ENCODE measurements at regions not wholly inside any gene's neighbourhood (a gene's known extent, or its start where the extent isn't known, plus 50 kb on each side); places are given as distances from the start of the nearest gene placed in this dataset.
"Not testable (repeated sequence)": the region's sequence is repeated elsewhere in the genome, so short reads cannot be mapped to it uniquely, and the experiment has no call there.

DNA sequence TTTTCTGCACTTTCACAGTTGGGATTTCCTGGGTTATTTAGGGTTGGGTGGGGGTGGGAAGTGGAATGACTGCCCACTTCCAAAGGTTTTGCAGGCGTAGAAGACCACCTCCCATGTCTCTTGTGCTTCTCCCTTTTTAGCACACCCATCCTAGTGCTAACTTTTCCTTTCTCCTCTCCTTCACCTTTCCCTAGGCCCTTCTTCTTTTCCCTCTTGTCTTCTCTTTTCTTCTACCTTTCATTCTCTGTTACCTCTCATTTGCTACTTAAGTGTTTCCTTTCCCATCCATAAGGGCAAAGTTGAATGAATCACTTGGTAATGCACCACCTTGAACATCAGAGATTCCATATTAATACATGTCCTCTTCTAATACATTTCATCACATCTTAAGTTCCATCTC, 105.0 kb upstream of the ZNF184 start:
- no peak overlapping the region for H3K4me3 Mint-ChIP-seq
- intact Hi-C loops (cut with micrococcal nuclease), result no loop called here

DNA sequence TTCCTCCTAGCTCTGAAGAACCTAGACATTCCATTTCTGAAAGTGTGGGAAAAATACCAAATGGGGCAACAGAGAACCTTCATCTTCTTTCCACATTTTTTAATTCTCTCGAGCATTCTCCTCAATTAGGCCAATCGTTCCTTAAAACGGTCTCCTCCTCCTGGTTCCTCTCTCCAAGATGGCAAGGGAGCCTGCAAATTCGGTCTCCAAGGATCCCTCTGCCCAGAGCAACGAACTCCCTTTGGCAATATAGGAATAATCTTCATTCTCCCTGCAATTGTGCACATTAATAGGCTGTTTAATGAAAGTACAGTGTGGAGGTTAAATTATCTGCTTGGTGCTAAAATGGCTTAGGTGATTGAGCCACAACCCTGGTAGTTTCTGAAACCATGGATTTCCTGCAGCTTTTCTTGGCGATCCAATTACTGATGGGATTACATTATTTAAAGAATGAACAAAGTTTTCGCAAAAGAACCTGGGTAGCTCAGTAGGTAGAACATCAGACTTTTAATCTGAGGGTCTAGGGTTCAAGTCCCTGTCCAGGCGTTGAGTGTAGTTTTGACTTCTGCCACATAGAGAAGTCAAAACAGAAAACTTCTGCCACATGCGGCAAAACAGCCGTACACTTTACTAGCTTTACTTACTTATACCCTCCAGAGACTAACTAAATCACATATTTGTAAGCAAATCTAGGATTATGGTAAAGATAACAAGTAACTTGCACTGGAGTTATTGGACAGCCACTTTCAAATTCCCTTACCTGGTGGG, 102.9 kb upstream of the ZNF184 start:
- Mint-ChIP-seq H3K36me3 (ENCODE audit: low read depth) (no peaks in the 10 kb centered on the region), H3K4me1 (no peaks in the 10 kb centered on the region), H3K27ac (no peak overlapping the region), H3K4me3 (no peak overlapping the region), H3K27me3 (peaks cover 17% of the 10 kb centered on the region), H3K9me3 (no peaks in the 10 kb centered on the region)
- intact Hi-C loops (cut with micrococcal nuclease), result no loop called here
- DNase-seq, result no peak

More for the DNA sequence above, 105.0 kb upstream of the ZNF184 start:
- H3K9me3 Mint-ChIP-seq, result no peaks in the 10 kb centered on the region
- no peaks in the 10 kb centered on the region for H3K36me3 Mint-ChIP-seq (ENCODE audit: low read depth)
- H3K27me3 Mint-ChIP-seq, result peaks cover 25% of the 10 kb centered on the region
- H3K27ac Mint-ChIP-seq, result no peak overlapping the region
- DNase-seq, result no peak
- no peaks in the 10 kb centered on the region for H3K4me1 Mint-ChIP-seq

DNA sequence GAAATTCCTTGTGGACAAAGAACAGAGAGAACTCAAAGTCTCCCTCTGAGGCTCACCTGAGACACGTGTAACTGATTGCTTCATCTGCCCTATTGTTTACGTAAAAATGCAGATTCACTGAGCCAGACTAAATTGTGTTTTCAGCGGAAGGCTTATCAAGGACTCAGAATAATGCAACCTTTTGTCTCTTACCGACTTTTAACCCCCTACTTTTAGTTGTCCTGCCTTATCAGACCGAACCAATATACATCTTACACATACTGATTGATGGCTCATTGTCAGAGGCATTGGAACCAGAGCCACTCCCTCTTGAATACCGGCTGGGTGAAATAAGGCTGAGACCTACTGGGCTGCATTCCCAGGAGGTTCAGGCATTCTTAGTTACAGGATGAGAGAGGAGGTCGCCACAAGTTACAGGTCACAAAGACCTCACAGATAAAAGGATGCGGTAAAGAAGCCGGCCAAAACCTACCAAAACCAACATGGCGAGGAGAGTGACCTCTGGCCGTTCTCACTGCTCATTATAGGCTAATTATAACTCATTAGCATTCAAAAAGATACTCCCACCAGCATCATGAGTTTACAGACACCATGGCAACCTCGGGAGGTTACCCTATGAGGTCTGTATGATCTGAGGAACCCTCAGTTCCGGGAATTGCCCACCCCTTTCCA, 95.5 kb upstream of the ZNF184 start:
- no peak overlapping the region for H3K27ac Mint-ChIP-seq
- no peak overlapping the region for H3K4me3 Mint-ChIP-seq
- H3K27me3 Mint-ChIP-seq, result peaks cover 48% of the 10 kb centered on the region
- H3K9me3 Mint-ChIP-seq, result peaks cover 6% of the 10 kb centered on the region
- H3K36me3 Mint-ChIP-seq (ENCODE audit: low read depth), result peaks cover 2% of the 10 kb centered on the region
- peaks cover 4% of the 10 kb centered on the region for H3K4me1 Mint-ChIP-seq
- intact Hi-C loops (cut with micrococcal nuclease), result no loop called here
- DNase-seq, result no peak

DNA sequence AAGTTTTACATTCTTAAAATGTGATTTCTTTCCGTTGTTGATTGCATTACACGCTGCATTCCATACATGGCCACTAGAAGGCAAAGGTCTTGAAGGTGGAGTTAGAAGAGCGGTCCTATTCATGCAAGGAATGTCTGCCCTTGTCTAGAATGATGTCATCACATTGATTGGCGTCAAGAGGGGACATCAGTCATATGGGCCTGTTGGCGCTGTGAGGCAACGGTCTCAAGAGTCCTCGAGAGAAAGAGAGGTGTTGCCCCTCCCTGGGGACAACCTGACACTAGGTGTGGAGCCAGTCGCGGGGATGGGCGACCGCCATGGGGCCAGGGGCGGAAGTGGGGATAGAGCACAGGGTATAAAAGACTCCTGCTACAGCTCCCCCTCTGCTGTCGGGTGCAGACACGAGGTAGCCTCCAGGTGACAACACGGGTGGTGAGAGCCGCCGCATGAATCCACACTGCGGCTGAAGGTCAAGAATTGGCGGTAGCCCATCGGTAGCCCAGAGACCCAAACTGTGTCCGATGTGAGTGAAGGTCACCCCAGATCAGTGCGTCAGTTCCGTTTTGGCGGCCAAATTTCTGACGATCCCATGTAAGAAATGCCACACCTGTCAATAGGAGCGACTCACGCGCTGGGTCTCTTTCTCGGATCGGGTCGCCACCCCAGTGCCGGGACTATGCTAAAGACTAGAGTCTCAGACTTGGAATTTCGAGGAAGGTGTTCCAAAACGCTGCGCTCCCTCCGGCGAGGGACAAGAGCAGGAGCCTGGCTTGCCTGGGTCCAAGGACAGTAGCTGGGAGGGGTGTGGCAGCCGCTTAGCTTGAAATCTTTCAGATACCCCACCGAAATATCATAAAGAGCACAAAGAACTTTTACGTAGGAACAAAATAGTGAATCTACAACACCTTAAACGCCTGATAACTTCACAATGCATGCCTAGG, 93.2 kb upstream of the ZNF184 start:
- H3K27ac Mint-ChIP-seq, result no peak overlapping the region

DNA sequence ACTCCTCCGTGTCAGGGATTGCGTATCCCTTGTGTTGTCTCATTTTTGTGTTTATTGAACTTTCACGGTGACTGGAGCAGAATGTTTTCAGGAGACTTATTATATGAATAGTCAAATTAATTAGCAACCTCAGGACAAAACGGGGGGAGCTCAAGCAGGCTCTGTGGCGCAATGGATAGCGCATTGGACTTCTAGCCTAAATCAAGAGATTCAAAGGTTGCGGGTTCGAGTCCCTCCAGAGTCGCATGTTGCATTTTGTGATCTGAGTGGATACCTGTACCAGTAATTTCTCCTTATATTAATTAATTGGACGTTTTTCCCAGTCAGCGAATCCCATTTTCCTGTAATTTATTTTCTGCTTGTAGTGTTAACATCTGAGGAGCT, 89.1 kb upstream of the ZNF184 start:
- H3K9me3 Mint-ChIP-seq, result peaks cover 21% of the 10 kb centered on the region
- no peak overlapping the region for H3K27ac Mint-ChIP-seq
- intact Hi-C loops (cut with micrococcal nuclease), result no loop called here
- DNase-seq, result no peak
- H3K4me1 Mint-ChIP-seq, result peaks cover 7% of the 10 kb centered on the region
- H3K27me3 Mint-ChIP-seq, result peaks cover 73% of the 10 kb centered on the region
- no peak overlapping the region for H3K4me3 Mint-ChIP-seq
- H3K36me3 Mint-ChIP-seq (ENCODE audit: low read depth), result peaks cover 5% of the 10 kb centered on the region

More for the DNA sequence above, 93.2 kb upstream of the ZNF184 start:
- peaks cover 10% of the 10 kb centered on the region for H3K9me3 Mint-ChIP-seq
- intact Hi-C loops (cut with micrococcal nuclease), result no loop called here
- peaks cover 4% of the 10 kb centered on the region for H3K4me1 Mint-ChIP-seq
- peaks cover 2% of the 10 kb centered on the region for H3K36me3 Mint-ChIP-seq (ENCODE audit: low read depth)
- H3K4me3 Mint-ChIP-seq, result no peak overlapping the region
- peaks cover 62% of the 10 kb centered on the region for H3K27me3 Mint-ChIP-seq
- DNase-seq, result no peak

DNA sequence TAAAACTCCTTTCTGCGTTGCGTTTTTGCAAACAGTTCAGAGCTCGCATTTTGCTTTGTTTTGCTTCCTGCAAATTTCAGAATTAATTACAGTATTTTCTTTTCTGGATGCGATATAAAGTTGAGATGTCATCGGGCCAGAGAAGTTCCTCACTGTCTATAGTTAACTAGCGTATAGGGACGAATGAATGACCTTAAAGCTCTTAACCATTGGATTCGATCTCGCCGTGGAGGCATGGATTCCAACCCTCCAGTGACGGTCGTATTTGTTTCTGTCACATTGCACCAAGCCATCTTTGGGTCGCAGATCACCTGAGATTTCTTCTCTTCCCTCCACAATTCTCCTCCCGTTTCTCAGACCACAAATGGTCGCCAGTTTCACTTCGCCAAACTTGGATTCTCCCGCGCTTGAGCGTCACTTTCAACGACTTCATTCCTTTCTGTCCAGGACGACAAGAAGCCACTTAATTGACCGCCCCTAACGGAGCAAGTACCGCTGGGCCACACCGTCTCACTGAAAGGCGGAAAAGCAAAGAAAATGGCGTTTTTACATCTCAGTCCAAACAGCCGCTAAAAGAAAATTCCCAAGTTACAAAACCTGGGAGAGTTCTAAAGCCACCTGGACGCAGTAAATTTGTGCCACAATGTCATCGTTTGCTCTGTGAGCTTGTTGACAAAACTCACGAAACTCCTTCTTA, 85.3 kb upstream of the ZNF184 start:
- intact Hi-C loops (cut with micrococcal nuclease), result loop anchor here (2.0 to 5.0 kb wide), 3 partner anchors 113 to 1254 kb away; no protein-coding TSS in a partner anchor
- no peak overlapping the region for H3K27ac Mint-ChIP-seq
- peaks cover 6% of the 10 kb centered on the region for H3K4me1 Mint-ChIP-seq
- peak overlapping the region; percentile 63 for H3K4me3 Mint-ChIP-seq
- H3K9me3 Mint-ChIP-seq, result peaks cover 18% of the 10 kb centered on the region
- no peak for DNase-seq
- H3K27me3 Mint-ChIP-seq, result peaks cover 70% of the 10 kb centered on the region
- H3K36me3 Mint-ChIP-seq (ENCODE audit: low read depth), result peaks cover 5% of the 10 kb centered on the region

DNA sequence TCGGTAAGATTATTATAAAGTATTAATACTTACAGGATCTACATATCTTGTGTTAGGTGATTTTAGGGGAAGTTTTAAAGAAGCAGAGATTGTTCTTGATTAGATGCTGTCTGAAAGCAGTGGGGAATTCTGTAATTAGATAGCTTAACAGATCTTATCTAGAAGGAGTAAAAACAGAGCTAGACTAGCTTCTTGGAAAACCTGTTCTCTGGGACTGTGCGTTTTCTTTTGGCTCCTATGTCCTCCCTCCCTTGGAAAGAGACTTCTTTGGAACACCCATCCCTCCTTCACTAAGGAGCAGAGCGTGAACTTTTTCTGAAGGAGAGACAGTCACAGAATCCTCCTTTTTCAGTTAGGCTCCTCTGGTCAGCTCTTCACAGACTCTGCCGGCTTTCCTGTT, 83.5 kb upstream of the ZNF184 start:
- H3K36me3 Mint-ChIP-seq (ENCODE audit: low read depth), result peaks cover 5% of the 10 kb centered on the region
- H3K4me3 Mint-ChIP-seq, result no peak overlapping the region
- peaks cover 70% of the 10 kb centered on the region for H3K27me3 Mint-ChIP-seq
- no peak for DNase-seq
- intact Hi-C loops (cut with micrococcal nuclease), result loop anchor here (5.0 kb wide), 2 partner anchors 259 to 1256 kb away; no protein-coding TSS in a partner anchor
- no peak overlapping the region for H3K27ac Mint-ChIP-seq
- peaks cover 12% of the 10 kb centered on the region for H3K4me1 Mint-ChIP-seq
- peaks cover 18% of the 10 kb centered on the region for H3K9me3 Mint-ChIP-seq

DNA sequence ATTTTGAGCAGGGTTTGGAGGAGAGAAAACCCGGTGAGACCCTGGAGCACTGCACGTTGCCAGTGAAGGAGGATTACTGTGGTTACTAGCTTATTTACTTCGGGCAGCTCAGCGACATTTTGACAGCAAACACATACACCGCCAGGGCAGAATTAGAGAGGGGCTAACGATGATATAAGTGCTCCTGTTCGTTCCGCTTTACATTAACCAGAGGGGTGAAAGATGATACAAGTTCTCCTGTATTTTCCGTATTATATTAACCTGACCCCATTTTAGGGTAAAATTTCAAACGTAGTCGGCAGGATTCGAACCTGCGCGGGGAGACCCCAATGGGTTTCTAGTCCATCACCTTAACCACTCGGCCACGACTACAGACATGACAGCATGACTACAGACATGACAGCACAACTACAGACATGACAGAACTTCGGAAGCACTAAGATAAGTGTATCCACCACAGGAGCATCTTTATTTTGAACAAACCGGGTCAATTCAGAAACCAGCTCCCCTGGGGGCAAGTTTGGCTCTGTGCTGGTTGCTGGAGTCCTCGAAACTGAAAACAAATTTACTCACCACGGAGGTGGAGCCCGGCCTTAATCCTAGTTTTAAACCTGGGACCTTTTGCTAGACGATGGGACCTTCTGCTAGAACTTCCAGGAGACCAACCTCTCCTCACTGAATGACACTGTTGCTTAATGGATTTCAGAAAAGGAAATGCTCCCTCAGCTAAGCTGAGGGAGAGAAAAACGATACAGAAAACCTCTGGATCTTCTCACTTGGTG, 80.4 kb upstream of the ZNF184 start:
- H3K4me1 Mint-ChIP-seq, result peaks cover 12% of the 10 kb centered on the region
- peak overlapping the region; percentile 50 for H3K4me3 Mint-ChIP-seq
- H3K27ac Mint-ChIP-seq, result no peak overlapping the region
- peaks cover 11% of the 10 kb centered on the region for H3K9me3 Mint-ChIP-seq
- intact Hi-C loops (cut with micrococcal nuclease), result no loop called here
- DNase-seq, result peak; percentile 70
- H3K36me3 Mint-ChIP-seq (ENCODE audit: low read depth), result peaks cover 4% of the 10 kb centered on the region
- peaks cover 62% of the 10 kb centered on the region for H3K27me3 Mint-ChIP-seq

DNA sequence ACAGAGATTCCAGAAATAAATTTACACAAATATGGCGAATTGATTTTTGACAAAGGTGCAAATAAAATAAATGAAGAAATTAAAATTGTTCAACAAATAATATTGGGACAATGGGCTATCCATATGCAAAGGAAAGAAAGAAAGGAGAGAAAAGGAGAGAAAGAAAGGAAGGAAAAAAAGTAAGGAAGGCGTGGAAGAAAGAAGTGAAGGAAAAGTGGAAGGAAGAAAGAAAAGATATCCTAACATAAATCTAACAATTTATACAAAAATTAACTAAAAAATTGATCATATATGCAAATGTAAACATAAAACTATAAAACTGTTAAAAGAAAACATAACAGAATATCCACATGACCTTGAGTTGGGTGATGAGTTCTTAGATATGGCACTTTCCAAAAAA, 78.7 kb upstream of the ZNF184 start:
- H3K9me3 Mint-ChIP-seq, result peaks cover 17% of the 10 kb centered on the region
- no peak overlapping the region for H3K27ac Mint-ChIP-seq
- intact Hi-C loops (cut with micrococcal nuclease), result no loop called here
- DNase-seq, result no peak
- peaks cover 63% of the 10 kb centered on the region for H3K27me3 Mint-ChIP-seq
- peak overlapping the region; percentile 35 for H3K4me3 Mint-ChIP-seq
- H3K36me3 Mint-ChIP-seq (ENCODE audit: low read depth), result peaks cover 7% of the 10 kb centered on the region
- H3K4me1 Mint-ChIP-seq, result peaks cover 9% of the 10 kb centered on the region

DNA sequence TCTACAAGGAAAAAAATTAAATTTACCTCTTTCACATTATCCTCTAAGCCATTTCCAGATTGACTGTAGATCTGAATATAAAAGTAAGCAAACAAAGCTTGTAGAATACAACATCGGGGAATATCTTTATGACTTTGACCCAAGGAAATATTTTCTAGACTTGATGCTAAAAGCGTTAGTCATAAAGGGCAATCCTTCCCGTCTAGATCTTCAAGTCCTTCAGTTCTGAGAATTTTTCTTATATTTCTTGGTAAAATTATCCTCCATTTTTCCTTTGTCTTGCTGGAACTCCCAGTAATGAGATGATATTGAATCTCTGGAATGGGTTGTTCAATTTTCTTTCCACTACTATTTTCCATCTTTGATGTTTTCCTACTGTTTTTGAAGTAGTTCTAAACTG, 77.8 kb upstream of the ZNF184 start:
- peaks cover 9% of the 10 kb centered on the region for H3K4me1 Mint-ChIP-seq
- H3K27me3 Mint-ChIP-seq, result peaks cover 63% of the 10 kb centered on the region
- H3K4me3 Mint-ChIP-seq, result no peak overlapping the region
- H3K27ac Mint-ChIP-seq, result no peak overlapping the region
- DNase-seq, result no peak
- H3K9me3 Mint-ChIP-seq, result peaks cover 24% of the 10 kb centered on the region
- peaks cover 7% of the 10 kb centered on the region for H3K36me3 Mint-ChIP-seq (ENCODE audit: low read depth)
- intact Hi-C loops (cut with micrococcal nuclease), result no loop called here

DNA sequence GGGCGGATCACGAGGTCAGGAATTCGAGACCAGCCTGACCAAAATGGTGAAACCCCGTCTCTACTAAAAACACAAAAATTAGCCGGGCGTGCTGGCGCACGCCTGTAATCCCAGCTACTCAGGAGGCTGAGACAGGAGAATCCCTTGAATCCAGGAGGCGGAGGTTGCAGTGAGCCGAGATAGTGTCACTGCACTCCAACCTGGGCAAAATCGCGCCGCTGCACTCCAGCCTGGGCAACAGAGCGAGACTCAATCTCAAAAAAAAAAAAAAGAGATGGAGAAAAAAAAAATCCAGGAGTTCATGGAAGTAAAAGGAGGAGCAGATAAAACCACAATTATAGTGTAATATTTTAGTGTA, 76.3 kb upstream of the ZNF184 start:
- H3K27ac Mint-ChIP-seq; H3K36me3 Mint-ChIP-seq (ENCODE audit: low read depth); DNase-seq; H3K4me3 Mint-ChIP-seq; intact Hi-C loops (cut with micrococcal nuclease): not testable (repeated sequence)
- Mint-ChIP-seq H3K27me3 (peaks cover 74% of the 10 kb centered on the region), H3K9me3 (peaks cover 36% of the 10 kb centered on the region), H3K4me1 (peaks cover 20% of the 10 kb centered on the region)

DNA sequence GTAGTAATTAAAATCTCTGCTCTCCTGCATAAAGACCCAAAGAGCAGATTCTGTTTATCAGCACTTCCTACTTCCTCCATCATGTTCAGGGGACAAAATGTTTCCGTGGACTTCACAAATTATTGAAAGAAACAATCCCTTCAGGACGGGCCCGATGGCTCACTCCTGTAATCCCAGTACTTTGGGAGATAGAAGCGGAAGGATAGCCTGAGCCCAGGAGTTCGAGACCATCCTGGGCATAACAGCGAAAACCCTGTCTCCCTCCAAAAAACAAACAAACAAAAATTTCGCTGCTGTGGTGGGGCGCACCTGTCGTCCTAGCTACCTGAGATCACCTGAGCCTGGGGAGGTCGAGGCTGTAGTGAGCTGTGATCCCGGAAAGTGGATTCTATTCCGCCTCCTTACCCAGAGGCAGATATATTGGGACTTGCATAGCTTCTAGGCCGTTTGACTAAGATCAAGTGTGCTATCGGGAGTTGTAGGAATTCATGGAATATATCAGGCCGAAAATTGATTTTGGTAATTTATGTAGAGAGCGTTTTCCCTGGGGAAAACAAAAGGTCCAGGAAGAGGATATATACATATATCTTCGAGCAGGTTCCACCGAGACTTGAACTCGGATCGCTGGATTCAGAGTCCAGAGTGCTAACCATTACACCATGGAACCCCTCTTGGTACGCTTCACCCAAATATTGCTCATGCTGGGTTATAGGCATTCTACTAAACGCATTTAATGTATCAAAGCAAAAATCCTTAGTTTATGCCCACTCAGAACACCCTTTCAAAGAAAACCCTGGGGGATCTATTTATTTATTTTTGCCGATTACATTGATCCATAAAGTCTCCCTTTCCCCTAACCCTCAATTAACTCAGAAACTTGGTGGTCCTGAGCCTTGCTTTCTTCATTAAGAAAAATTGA, 74.5 kb upstream of the ZNF184 start:
- peaks cover 36% of the 10 kb centered on the region for H3K9me3 Mint-ChIP-seq
- intact Hi-C loops (cut with micrococcal nuclease), result loop anchor here (1.0 kb wide), 1 partner anchor 45 kb away; no protein-coding TSS in a partner anchor
- peaks cover 13% of the 10 kb centered on the region for H3K4me1 Mint-ChIP-seq
- DNase-seq, result peak; percentile 68
- H3K36me3 Mint-ChIP-seq (ENCODE audit: low read depth), result peaks cover 5% of the 10 kb centered on the region
- no peak overlapping the region for H3K4me3 Mint-ChIP-seq
- H3K27me3 Mint-ChIP-seq, result peaks cover 70% of the 10 kb centered on the region
- peak overlapping the region; percentile 11 for H3K27ac Mint-ChIP-seq

All from activated CD4-positive, alpha-beta T cell treated with anti-CD3 and anti-CD28 coated beads, Interleukin-2, amount 10 ng/mL, durations not matched to agents 24 days and 14 days (primary cell).